Thymus (tissue), 11 donors: ENCODE measurements at regions not wholly inside any gene's neighbourhood (a gene's known extent, or its start where the extent isn't known, plus 50 kb on each side); places are given as distances from the start of the nearest gene placed in this dataset.

Experiments used
- DNase-seq, 9 donors: peaks; one replicate each; pipeline ENCODE4 v3.0.0-alpha.2; 2013; ENCODE audit warnings: low spot score in 9 of 9, low read depth in 6 of 9, missing footprints in 1 of 9
- H3K27ac ChIP-seq, 2 donors: one replicate each; pipeline ENCODE4 v1.5.1; 2013; ENCODE audit warnings: control low read depth in 1 of 2, low read depth in 1 of 2, low read length in 1 of 2, mild to moderate bottlenecking in 1 of 2, moderate library complexity in 1 of 2
- H3K27me3 ChIP-seq, 2 donors: one replicate each; pipeline ENCODE4 v1.5.1; 2013; ENCODE audit warnings: low read length in 1 of 2; ENCODE audit not compliant: control insufficient read depth in 2 of 2, insufficient read depth in 1 of 2
- H3K36me3 ChIP-seq, 2 donors: one replicate each; pipeline ENCODE4 v1.5.1; 2013; ENCODE audit warnings: low read length in 1 of 2, mild to moderate bottlenecking in 1 of 2, moderate library complexity in 1 of 2; ENCODE audit not compliant: control insufficient read depth in 2 of 2, insufficient read depth in 2 of 2
- H3K4me1 ChIP-seq, 2 donors: one replicate each; pipeline ENCODE4 v1.5.1; 2013; ENCODE audit warnings: low read length in 2 of 2; ENCODE audit not compliant: control insufficient read depth in 2 of 2, insufficient read depth in 2 of 2
- H3K4me3 ChIP-seq, 2 donors: one replicate each; pipeline ENCODE4 v1.5.1; 2013; ENCODE audit warnings: low read length in 2 of 2, control low read depth in 1 of 2, mild to moderate bottlenecking in 1 of 2
- H3K9me3 ChIP-seq, 2 donors: one replicate each; pipeline ENCODE4 v1.5.1; 2013; ENCODE audit warnings: low read length in 1 of 2, mild to moderate bottlenecking in 1 of 2; ENCODE audit not compliant: control insufficient read depth in 2 of 2, insufficient read depth in 1 of 2
- WGBS: extraction: QIAGEN DNeasy Blood & Tissue Kit; methylation state at CpG from one replicate; pipeline ENCODE4 v1.1.7; 2013; 5-methylcytosine and 5-hydroxymethylcytosine counted together
- donor health status: healthy.

DNA sequence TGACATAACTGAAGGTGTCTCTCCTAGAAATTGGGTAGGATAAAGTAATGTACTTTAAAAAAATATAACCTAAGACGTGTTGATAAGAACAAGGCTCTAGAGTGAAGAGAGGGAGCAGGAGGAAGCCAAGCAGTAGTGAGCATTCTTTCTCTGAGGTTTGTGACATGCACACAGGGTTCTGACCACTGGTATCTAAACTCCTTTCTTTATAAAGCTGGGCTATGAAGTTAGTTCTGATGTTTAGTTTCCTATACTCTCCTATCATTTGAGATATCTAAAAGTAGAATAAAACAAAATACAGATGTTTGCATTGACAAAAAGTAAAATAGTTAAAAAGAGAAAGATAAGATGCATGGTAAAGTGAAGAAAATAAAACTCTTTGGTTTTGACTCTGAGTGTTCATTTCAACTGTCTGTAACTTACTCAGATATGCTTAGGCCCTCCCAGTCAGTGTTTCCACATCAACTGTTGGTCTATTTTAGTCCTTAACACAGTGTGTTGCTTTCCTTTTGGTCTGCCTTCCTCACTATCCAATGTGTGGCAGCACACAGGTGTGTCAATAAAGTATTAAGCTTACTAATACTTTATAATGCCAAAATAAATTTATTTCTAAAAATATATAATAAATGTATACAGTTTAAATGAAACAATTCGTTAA lies 543.5 kb downstream of the PTPRC start:
- 52% methylated on average over 2 of the region's 2 CpGs for WGBS
- H3K27ac ChIP-seq, result peak overlapping the region; percentile 80 to 88
- DNase-seq, result peak in 3 of 9 donors; percentile 48 to 77 (median 56)
- H3K27me3 ChIP-seq, result no peaks in the 10 kb centered on the region
- H3K9me3 ChIP-seq, result no peaks in the 10 kb centered on the region
- H3K4me3 ChIP-seq, result no peak overlapping the region
- no peaks in the 10 kb centered on the region for H3K36me3 ChIP-seq
- H3K4me1 ChIP-seq, result peaks cover 3 to 14% of the 10 kb centered on the region in 2 donors

DNA sequence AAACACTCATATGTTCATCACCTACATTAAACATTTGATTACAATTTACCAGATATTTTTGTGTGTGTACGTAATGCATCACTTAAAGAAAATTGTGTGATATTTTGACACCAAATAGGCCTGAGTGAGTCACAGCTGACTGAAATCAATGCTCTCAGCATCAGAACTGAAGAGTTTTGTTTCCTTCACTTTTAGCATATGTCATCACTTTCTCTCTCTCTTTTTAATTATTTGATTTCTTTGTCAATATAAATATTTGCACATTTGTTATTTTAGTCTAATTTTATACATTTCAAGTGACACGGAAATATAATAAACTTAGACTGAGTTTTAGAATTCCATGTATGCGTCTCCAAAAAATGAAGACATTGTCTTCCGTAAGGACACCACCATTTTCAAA lies 545.3 kb downstream of the PTPRC start:
- no peaks in the 10 kb centered on the region for H3K9me3 ChIP-seq
- DNase-seq, result no peak
- H3K4me3 ChIP-seq, result no peak overlapping the region
- no peak overlapping the region for H3K27ac ChIP-seq
- 98% methylated on average over 4 of the region's 4 CpGs for WGBS
- no peaks in the 10 kb centered on the region for H3K36me3 ChIP-seq
- no peaks in the 10 kb centered on the region for H3K27me3 ChIP-seq
- peaks cover 3 to 14% of the 10 kb centered on the region in 2 donors for H3K4me1 ChIP-seq

DNA sequence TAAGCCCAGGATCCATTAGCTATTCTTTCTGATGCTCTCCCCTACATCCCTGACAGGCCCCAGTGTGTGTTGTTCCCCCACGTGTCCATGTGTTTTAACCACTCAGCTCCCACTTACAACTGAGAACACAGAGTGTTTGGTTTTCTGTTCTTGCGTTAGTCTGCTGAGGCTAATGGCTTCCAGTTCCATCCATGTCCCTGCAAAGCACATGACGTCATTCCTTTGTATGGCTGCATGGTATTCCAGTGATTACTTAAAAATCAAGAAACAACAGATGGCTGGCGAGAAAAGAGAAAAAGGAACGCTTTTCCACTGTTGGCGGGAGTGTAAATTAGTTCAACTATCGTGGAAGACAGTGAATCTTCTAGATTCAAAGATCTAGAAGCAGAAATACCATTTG lies 556.0 kb downstream of the PTPRC start:
- H3K9me3 ChIP-seq, result peaks cover 2 to 8% of the 10 kb centered on the region in 2 donors
- DNase-seq, result no peak
- no peaks in the 10 kb centered on the region for H3K4me1 ChIP-seq
- H3K27ac ChIP-seq, result no peak overlapping the region
- no peaks in the 10 kb centered on the region for H3K36me3 ChIP-seq
- no peaks in the 10 kb centered on the region for H3K27me3 ChIP-seq
- 98% methylated on average over 7 of the region's 7 CpGs for WGBS
- H3K4me3 ChIP-seq, result no peak overlapping the region

DNA sequence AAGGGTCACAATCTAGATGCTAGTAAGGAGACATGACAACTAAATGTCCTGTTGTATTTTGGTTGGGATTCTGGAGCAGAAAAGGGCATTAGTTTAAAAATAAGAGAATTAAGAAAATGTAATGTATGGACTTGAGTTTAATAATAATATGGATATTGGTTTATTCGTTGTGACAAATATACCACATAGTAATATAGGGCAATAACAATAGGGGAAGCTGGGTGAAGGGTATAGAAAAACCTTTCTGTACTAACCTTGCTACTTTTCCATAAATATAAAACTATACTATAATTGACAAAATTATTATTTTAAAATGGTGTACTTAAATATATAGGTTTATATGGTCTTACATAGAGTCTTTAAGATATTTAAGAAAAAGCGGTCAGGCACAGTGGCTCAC lies 558.9 kb downstream of the PTPRC start:
- Histone ChIP-seq H3K4me3 (no peak overlapping the region), H3K9me3 (peaks cover 2 to 7% of the 10 kb centered on the region in 2 donors), H3K27me3 (no peaks in the 10 kb centered on the region), H3K27ac (no peak overlapping the region), H3K4me1 (peaks cover 6 to 7% of the 10 kb centered on the region in 2 donors), H3K36me3 (no peaks in the 10 kb centered on the region)
- no peak for DNase-seq
- WGBS, result 98% methylated on average over 2 of the region's 2 CpGs

DNA sequence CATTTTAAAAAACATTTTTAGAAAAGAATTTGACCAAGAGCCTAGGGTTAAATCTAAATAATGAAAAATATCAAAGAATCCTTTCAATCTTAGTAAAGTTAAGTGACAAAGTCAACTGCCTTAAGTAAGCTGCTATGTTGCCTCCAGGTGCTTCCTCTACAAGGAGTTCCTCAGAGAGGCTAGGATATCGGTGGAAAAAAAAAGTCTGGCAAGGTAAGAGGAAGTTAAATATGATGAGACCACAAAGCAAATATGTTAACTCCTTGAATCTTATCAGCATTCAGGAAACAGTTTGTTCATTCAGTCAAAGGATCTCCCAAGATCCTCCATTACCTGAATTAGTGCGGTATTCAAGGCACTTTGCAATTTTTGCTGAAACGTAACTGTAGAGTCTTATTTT lies 563.5 kb downstream of the PTPRC start:
- DNase-seq, result peak in 4 of 9 donors; percentile 55 to 81 (median 62)
- Histone ChIP-seq H3K36me3 (no peaks in the 10 kb centered on the region), H3K27ac (peak overlapping the region in 1 of 2 donors; percentile 85), H3K4me1 (peaks cover 7 to 8% of the 10 kb centered on the region in 2 donors), H3K27me3 (no peaks in the 10 kb centered on the region), H3K9me3 (peaks cover 0 to 3% of the 10 kb centered on the region in 2 donors), H3K4me3 (no peak overlapping the region)
- 2% methylated on average over 3 of the region's 3 CpGs for WGBS

DNA sequence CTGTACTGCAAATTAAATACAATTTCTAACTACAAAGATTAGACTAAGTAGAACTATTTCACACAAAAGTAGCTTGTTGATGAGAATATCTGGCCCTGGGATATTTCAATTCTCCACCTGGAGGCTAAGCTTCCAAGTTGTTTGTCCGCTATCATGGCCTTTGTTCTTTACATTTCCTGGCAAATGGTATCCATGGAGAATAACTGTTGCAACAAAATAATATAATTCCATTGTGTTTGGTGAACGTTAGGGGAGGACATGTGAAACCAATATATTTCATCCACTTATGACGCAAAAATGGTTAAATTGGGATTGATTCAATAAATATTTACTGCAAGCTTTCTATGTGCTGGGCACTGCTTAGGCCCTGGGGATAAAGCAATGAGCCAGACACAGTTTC lies 565.4 kb downstream of the PTPRC start:
- no peak for DNase-seq
- H3K27me3 ChIP-seq, result no peaks in the 10 kb centered on the region
- 97% methylated on average over 3 of the region's 3 CpGs for WGBS
- peaks cover 0 to 3% of the 10 kb centered on the region in 2 donors for H3K9me3 ChIP-seq
- H3K4me3 ChIP-seq, result no peak overlapping the region
- H3K27ac ChIP-seq, result no peak overlapping the region
- H3K36me3 ChIP-seq, result no peaks in the 10 kb centered on the region
- H3K4me1 ChIP-seq, result peaks cover 7 to 8% of the 10 kb centered on the region in 2 donors

DNA sequence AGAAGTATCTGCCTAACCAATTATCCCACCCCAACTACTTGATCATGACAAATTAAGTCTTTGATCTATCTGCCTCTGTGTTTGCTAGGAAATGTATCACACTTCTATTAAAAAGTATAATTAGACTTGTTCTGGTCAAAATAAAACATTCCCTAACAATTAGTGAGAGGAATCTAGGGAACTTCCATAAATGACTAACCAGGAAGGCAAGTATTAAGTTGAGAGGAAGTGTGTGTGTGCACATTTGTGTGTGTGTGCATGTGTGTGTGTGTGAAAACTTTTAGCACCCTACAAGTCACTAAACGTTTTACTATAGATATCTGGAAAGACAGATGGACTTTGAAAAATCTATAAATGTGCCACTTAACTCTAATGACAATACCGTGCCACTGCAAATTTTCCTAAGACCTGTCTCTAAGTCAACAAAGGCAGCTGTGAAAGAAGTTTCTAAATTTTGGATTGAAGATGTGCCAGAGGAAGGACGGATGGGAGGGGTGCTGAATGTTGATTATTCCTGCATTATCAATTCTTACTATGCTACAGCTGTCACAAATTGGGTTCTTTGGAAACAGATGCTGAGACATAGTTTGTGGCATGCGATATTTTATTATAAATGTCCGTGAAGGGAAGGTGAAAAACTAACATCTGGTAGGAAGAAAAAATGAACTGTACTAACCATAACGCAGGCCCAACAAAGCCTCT lies 567.1 kb downstream of the PTPRC start:
- Histone ChIP-seq H3K27me3 (no peaks in the 10 kb centered on the region), H3K9me3 (no peaks in the 10 kb centered on the region), H3K4me3 (no peak overlapping the region), H3K4me1 (peaks cover 7 to 8% of the 10 kb centered on the region in 2 donors), H3K36me3 (no peaks in the 10 kb centered on the region), H3K27ac (no peak overlapping the region)
- DNase-seq, result no peak
- 94% methylated on average over 6 of the region's 6 CpGs for WGBS

DNA sequence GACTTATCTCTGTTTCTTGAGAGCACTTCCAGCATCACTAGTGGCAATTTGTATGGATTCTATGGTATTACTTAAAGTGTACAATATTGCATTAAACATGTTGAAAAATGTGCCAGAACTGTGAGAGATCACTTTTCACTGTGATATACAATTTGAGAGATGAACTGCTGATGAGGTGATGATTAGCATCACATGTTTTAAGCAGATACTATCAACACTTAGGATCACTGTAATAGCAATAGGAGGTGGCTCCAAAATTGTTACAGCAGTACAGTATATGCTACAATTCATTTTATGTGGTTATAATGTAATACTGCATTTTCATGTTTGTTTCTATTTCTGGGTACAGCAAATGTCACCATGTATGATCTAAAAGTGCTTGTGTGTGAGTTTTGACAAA lies 570.0 kb downstream of the PTPRC start:
- no peaks in the 10 kb centered on the region for H3K27me3 ChIP-seq
- no peak overlapping the region for H3K4me3 ChIP-seq
- no peaks in the 10 kb centered on the region for H3K4me1 ChIP-seq
- DNase-seq, result no peak
- no peaks in the 10 kb centered on the region for H3K36me3 ChIP-seq
- H3K9me3 ChIP-seq, result no peaks in the 10 kb centered on the region
- H3K27ac ChIP-seq, result no peak overlapping the region

DNA sequence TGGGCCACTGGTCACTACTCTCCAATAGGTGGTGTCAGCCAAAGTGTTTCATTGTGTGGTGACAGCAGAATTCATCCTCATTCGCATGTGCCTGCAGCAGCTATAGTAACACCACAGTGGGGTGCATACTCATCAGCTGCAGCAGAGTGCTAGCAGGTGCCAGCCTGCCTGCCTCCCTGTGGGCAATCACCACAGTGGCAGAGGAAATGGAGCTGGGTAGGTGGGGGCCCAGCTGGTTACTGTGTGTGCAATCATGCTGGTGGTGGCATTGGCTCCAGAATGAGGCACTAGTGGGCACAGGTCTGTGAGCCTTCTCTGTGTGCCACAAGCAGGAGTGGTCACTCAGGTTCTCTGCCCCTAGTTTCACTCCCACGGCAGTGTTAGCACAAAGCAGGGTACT lies 579.2 kb downstream of the PTPRC start:
- Histone ChIP-seq H3K27ac (peak overlapping the region; percentile 74 to 86), H3K4me1 (peaks cover 28 to 44% of the 10 kb centered on the region in 2 donors), H3K9me3 (peaks cover 0 to 32% of the 10 kb centered on the region in 2 donors), H3K27me3 (no peaks in the 10 kb centered on the region), H3K4me3 (no peak overlapping the region), H3K36me3 (no peaks in the 10 kb centered on the region)
- peak in 8 of 9 donors; percentile 47 to 90 (median 70) for DNase-seq
- WGBS, result 32% methylated on average over 2 of the region's 2 CpGs
